SIG-M5 treated with dmso at 0.1 percent for 504 hours (cell line): ENCODE measurements at regions not wholly inside any gene's neighbourhood (a gene's known extent, or its start where the extent isn't known, plus 50 kb on each side); places are given as distances from the start of the nearest gene placed in this dataset.

Source experiments
- DNase-seq: peaks from one replicate; lab custom pipeline; 2025; ENCODE audit not compliant: unreplicated experiment; lab: John Stamatoyannopoulos, UW

DNA sequence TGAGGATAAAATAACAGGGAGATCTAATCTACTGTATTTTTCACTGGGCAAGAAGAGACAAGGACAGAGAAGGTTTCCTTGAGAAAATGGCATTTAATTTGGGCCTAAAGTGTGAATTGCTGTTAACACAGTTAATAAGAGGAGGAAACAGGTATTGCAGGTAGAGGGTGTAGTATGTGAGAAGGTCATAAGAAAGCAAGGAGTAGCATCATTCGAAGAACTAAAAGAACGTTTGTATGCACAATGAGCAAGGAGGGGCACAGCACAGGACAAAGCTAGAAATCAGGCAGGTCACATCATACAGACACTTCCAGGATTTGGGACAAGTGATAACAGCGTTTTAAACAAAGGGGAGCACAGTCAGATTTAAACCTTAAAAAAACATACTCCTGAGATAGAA lies 85.1 kb upstream of the PLEKHA5 start:
- no peak for DNase-seq

DNA sequence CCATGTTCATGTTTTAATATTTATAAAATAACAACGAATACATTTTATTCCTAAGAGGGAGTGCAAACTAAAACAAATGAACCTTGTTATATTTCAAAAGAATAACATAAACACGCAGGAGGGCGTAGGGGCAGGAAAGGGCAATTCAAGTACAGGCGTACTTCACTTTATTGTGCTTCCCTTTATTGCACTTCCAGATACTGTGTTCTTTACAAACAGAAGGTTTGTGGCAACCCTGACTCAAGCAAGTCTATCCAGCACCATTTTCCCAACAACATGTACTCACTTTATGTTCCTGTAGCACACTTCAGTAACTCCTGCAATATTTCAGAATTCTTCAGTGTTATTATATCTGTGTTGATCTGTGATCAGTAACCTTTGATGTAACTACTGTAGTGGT lies 84.6 kb upstream of the PLEKHA5 start:
- DNase-seq: no peak

DNA sequence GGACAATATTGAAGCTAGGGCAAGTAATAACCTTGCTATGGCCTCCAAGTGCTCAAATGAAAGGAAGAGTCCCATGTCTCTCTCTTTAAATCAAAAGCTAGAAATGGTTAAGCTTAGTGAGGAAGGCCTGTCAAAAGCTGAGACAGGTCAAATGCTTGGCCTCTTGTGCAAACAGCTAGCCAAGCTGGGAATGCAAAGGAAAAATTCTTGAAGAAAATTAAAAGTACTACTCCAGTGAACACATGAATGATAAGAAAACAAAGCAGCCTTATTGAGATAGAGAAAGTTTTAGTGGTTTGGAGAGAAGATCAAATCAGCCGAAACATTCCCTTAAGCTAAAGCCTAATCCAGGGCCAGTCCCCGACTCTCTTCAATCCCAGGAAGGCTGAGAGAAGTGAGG lies 84.1 kb upstream of the PLEKHA5 start:
- no peak for DNase-seq

DNA sequence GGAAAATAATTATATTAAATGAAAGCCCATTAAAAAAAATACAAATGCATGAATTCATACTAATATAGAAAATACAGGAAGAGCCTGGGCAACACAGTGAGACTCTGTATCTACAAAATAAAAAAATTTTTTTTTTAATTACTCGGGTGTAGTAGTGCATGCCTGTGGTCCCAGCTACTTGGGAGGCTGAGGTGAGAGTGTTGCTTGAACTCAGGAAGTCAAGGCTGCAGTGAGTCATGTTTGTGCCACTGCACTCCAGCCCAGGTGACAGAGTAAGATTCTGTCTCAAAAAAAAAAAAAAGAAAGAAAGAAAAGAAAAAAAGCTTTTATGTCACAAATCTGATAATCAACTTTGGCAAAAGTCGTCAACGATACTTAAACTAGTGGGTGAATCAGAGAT lies 80.6 kb upstream of the PLEKHA5 start:
- DNase-seq: no peak

DNA sequence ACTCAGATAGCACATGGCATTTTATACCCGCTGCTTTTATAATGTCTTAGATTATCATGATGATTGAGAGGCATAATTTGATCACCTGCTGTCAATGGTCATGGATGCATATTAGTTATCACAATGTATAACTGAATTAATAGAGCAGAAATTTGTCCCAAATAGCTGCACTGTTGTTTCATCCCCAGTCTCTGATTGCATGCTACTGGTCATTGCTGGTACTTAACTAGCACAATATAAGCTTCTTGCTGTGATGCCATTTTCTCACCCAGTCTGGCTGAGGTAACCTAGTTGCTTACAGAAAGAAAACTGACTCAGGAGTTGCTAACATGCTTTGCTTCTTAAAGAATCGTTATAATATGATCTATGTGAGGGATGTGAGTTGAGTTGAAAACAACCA lies 76.8 kb upstream of the PLEKHA5 start:
- DNase-seq: no peak

DNA sequence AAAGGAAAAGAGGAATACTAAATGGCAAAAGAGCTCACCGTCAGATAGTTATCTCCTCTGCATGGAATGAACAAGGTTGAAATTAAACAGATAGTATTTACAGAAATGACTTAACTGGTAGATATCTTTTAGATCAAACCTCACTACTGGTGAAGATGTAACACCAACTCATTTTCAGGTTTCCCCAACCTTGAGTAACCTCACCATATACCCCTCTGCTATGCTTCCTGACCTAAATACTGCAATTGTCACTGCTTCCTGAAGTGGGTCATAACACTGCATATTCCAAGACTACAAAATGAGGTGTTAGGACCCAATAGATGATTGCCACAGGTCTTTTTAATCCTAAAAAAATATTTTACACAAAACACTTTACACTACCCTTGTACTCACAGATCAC lies 76.3 kb upstream of the PLEKHA5 start:
- no peak for DNase-seq

DNA sequence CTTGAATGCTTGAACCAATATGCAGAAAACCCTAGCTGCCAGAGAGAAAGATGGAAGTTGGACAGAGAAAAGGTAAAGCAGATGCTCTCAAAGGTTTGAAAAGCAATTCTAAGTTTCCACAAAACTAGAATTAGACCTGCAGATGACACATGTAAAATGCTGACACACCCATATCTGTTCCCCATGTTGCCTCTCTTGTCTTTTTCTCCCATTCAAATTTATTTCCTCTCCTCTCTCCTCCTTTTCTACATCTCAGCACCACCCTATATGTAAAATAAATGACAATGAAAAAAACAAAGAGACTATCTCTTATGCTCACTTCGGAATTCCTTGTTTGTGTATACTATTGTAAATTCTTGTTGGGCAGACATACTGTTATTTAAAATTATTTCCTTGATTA lies 75.5 kb upstream of the PLEKHA5 start:
- no peak for DNase-seq

DNA sequence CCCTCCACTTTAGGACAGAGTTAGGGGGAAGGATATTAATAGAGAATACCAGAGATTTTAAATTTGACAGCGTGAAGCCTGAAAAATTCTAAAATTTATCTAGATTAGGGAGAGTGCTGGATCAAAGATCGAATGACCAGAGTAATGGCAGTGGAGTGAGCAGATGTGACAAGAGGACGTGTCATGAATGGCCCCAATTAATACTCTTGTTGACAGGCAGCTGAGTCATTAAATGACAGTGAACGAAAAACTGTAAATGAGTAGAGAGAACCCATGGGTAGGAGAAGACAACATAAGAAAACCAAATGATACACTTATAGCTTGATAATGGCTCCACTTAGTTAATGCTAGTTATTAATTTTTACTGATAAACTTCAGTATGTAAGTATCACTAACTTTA lies 73.9 kb upstream of the PLEKHA5 start:
- no peak for DNase-seq

DNA sequence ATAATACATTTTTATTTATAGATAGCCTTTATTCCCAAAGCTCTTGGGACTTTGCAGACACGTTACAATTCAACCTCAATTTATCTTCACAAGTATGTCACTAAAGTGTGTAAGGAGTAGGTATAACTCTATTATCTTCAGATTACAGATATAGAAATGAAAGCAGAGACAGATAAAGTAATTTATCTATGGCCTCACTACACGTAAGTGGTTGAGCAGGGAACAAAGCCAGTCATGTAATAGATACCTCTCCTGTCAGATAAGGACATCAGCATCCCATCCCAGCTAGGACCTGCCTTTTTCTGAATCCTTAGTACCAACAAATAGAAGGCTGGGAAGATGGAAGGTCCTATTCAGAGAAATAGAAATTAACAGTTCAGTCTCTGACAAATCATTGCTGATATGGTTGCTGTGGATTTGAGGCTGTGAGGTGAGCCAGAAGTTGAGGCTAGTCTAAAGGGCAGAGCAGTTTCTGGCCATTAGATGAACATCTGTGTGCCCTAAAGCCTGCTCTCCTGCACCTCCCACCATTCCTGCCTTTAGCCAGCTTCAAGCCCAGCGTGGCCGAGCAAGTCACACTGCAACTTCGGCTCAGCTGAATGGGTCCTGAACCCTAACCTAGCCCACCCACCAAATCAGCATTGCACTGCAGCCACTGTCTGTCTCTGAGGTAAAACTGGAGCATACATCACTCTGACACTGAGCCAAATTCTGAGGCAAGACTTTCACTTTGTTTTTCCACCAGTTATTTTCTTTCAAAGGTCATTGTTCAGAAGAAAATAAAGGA lies 71.1 kb upstream of the PLEKHA5 start:
- no peak for DNase-seq

DNA sequence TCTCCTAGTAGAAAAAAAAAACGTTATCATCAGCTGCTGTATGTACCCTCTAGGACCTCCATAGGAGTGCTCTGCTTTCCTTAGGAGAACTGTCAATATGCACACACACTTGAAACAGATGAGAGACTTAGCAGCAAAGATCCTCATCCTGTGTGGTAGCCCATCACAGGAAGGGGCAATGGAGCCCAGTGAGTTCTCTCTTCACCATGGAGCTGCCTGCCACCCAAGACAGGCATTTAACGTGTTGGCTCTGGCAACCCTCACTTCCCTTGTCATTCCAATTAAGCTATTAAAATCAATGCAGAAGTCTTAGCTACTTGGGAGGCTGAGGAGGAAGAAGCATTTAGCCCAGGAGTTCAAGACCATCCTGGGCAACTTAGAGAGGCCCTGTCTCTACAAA lies 64.8 kb upstream of the PLEKHA5 start:
- DNase-seq: no peak

DNA sequence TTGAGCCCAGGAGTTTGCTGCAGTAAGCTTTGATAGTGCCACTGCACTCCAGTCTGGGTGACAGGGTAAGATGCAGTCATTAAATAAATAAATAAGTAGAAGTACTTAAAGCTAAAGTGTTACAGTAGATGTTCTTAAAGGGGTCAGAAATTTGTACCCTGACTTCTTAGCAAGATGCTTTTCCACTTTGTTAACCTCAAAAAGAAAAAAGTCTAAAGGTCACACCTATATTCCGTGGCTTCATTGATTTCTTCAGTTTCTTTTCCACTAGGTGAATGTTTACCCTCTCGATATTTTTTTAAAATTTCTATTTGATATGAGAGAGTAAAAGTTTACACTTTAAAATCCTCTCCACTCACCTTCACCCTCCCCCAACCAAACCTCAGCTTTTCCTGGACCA lies 64.3 kb upstream of the PLEKHA5 start:
- no peak for DNase-seq

DNA sequence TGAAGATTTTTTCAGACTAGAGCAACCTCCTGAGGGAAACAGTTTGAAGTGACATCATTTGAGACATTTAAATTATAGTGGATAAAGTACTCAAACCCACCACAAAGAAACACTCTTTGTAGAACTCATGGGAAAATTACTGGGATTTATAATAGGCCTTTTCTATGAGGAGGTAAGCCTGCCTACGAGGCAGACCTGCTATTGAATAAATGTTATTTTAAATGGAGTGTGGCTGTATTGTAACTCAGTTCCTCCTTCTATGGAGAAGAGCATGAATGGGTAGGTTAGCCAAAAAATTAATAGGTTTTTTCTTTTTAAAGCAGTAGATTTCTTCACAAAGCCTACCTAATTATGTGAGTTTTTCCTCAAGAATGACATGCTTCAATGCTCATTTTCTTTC lies 63.7 kb upstream of the PLEKHA5 start:
- DNase-seq: no peak

DNA sequence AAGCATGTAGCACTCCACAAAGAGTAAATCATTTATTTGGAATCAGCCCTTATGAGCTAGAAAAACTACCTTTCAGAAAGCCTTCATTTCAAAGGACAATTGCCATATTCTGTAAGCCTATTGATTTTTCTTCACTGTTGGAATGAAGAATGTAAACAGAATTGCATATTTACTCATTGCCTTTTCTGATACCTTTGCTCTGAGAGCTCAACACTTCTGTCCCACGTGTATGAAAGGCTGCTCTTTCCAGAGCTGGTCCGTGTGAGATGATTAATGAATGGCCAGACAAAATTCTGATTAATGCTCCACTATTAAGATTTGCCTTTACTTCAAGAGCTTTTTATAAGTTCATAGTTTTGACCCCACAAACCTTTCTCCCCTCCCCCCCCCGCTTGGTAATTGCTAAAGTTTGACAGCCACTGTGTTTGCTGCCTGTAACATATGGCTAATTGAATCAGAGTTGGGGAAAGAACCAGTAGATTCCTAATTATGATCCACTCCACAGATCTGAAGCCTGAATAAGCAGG lies 63.0 kb upstream of the PLEKHA5 start:
- no peak for DNase-seq

DNA sequence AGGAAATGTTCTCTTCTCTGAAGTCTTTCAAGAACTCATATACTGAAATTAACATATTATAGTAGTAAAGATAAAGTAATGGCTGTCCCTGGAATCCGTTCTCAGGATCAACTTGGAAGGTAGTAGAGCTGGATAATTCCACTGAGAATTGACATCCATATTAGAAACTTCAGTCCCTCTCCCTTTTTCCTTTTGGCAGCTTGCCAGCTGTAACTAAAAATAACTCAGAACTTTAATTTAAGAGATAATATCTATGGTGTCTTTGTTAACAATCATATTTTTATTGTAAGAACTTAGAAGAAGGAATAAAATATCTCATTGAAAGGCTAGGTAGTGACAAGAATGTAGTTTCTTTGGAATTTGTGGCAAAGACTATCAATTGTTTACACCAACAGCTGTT lies 61.4 kb upstream of the PLEKHA5 start:
- no peak for DNase-seq

DNA sequence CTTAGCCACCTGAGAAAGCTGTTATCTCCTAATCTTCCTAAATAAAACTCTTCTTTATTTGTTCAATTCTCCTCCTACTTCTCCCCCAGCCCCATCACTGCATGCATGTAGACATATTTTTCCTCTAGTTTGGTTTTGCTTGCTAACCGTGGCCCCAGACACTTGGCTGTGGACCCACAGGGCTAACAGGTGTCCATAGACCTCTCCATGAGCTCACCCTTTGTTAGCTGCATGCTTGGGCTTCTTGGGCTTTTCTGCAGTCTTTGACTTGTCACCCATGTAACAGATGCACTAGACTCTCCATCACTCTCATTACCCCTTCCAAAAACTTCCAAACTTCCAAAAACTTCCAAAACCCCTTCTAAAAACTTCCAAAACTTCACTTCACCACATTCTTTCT lies 59.2 kb upstream of the PLEKHA5 start:
- DNase-seq: no peak

DNA sequence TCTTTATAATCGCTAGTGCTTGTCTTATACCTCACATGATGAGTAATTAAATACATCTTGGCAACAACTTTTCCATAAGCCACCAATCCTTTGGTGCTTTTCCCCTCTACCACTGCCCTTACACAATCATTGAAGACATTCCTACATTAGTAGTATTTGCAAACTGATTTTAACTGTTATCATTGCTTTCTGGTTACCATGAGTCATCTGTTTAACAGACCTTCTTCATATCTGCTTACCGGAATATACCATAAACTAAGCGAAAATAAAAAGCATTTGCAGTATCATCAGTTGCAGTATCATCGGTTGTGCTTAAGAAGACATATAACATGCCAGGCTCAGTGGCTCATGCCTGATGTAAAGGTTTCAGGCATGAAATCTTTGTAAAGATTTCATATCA lies 54.8 kb upstream of the PLEKHA5 start:
- DNase-seq: no peak

DNA sequence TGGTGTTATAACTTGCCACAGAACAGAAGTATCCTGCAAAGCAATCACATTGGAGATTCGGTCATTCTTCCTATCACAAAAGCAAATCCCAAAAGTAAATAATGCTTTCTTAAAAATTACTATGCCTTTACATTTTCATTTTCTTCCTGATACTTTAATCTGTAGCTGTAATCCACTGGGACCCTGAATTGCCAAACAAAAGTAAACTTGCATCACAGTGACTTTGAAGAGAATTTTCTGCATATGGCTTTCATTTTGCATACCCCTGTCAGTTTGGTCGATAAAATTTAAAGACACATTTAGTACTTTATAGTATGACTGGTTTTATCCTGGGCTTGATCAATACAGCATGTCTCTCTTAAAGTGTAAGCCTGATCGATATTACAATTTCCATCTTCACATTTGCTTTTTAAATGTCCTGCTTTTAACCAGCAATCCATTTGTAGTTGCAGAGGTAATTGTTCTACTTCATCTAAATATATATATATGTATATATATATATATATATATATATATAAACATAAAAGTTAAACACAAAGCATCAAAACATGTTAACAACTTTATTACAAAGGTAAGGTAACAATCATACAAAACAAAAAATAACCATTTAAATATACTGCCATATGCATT lies 53.7 kb upstream of the PLEKHA5 start:
- DNase-seq: no peak
